SK-N-SH (cell line): ENCODE measurements at regions not wholly inside any gene's neighbourhood (a gene's known extent, or its start where the extent isn't known, plus 50 kb on each side); places are given as distances from the start of the nearest gene placed in this dataset.

ENCODE experiments used
- POLR2AphosphoS5 ChIP-seq: IDR thresholded peaks from 2 replicates; pipeline ENCODE4 v1.6.1; 2012; ENCODE audit warnings: low read depth, low read length
- TAF1 ChIP-seq: IDR thresholded peaks from 2 replicates; pipeline ENCODE4 v1.6.1; 2012; ENCODE audit warnings: low read depth, mild to moderate bottlenecking, low read length, moderate library complexity, borderline replicate concordance
- TCF12 ChIP-seq: IDR thresholded peaks from 2 replicates; pipeline ENCODE4 v1.4.0; 2012
- TEAD4 ChIP-seq: IDR thresholded peaks from 2 replicates; pipeline ENCODE4 v1.4.0; 2012; ENCODE audit warnings: mild to moderate bottlenecking, borderline replicate concordance; ENCODE audit not compliant: insufficient read depth
- TF ChIP-seq, protein P1 (sequence below): fragments of 200-600 bp; sonication (generic); IDR thresholded peaks from 2 replicates; pipeline ENCODE4 v1.6.1; 2017; ENCODE audit warnings: antibody characterized with exemption, mild to moderate bottlenecking, moderate library complexity
- TF ChIP-seq, protein P2 (sequence below): IDR thresholded peaks from 2 replicates; pipeline ENCODE4 v1.4.0; 2012; ENCODE audit warnings: low read depth

DNA sequence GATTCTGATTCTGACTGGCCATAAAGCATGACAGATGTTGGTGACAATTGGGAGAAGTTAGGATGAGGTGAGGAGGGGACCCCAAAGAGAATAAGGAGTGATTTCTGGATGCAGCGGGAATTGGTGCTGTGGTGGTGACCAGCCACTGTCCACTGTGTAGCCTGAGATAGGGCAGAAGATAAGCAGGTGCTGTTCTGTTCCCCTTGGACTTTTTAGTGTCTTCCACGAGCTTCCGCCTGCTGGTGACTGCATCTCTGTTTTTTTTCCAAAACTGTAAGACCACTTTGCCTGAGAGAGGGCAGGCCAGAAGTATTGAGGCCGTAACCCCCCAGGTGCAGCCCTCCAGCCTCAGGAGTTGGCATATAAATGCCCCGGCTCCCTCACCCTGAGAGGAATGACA, 161.2 kb upstream of the MYL2 start:
- TF ChIP-seq, protein P1, sequence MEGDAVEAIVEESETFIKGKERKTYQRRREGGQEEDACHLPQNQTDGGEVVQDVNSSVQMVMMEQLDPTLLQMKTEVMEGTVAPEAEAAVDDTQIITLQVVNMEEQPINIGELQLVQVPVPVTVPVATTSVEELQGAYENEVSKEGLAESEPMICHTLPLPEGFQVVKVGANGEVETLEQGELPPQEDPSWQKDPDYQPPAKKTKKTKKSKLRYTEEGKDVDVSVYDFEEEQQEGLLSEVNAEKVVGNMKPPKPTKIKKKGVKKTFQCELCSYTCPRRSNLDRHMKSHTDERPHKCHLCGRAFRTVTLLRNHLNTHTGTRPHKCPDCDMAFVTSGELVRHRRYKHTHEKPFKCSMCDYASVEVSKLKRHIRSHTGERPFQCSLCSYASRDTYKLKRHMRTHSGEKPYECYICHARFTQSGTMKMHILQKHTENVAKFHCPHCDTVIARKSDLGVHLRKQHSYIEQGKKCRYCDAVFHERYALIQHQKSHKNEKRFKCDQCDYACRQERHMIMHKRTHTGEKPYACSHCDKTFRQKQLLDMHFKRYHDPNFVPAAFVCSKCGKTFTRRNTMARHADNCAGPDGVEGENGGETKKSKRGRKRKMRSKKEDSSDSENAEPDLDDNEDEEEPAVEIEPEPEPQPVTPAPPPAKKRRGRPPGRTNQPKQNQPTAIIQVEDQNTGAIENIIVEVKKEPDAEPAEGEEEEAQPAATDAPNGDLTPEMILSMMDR: no peak
- TF ChIP-seq TCF12 (no peak), TEAD4 (no peak), TAF1 (no peak), POLR2AphosphoS5 (no peak)
- TF ChIP-seq, protein P2, sequence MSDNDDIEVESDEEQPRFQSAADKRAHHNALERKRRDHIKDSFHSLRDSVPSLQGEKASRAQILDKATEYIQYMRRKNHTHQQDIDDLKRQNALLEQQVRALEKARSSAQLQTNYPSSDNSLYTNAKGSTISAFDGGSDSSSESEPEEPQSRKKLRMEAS: no peak
